Testis (tissue), 2 donors: ENCODE measurements at regions not wholly inside any gene's neighbourhood (a gene's known extent, or its start where the extent isn't known, plus 50 kb on each side); places are given as distances from the start of the nearest gene placed in this dataset.

Source experiments
- DNase-seq: peaks from one replicate; pipeline ENCODE4 v3.0.0-alpha.2; 2019
- H3K27ac ChIP-seq, 2 donors: fragments of 200-600 bp; sonication (generic); one replicate each; pipeline ENCODE4 v1.5.1; 2019
- H3K27me3 ChIP-seq: fragments of 200-600 bp; sonication (generic); one replicate; pipeline ENCODE4 v1.5.1; 2019
- H3K36me3 ChIP-seq: fragments of 200-600 bp; sonication (generic); one replicate; pipeline ENCODE4 v1.5.1; 2017; ENCODE audit warnings: low read depth; ENCODE audit errors: missing control alignments
- H3K4me1 ChIP-seq: fragments of 200-600 bp; sonication (generic); one replicate; pipeline ENCODE4 v1.5.1; 2019
- H3K4me3 ChIP-seq, 2 donors: fragments of 200-600 bp; sonication (generic); one replicate each; pipeline ENCODE4 v1.5.1; 2017 to 2019
- H3K9me3 ChIP-seq: fragments of 200-600 bp; sonication (generic); one replicate; pipeline ENCODE4 v1.5.1; 2017
- CTCF ChIP-seq, 3 experiments: fragments of 450-650 bp in 2 of 3; fragments of 200-600 bp in 1 of 3; sonication (generic) in 1 of 3; IDR thresholded peaks; one replicate each; pipeline ENCODE4 v1.5.1; 2016 to 2019; ENCODE audit warnings: antibody characterized with exemption in 3 of 3, mild to moderate bottlenecking in 2 of 3, moderate library complexity in 1 of 3
- POLR2A ChIP-seq: fragments of 450-650 bp; IDR thresholded peaks from one replicate; pipeline ENCODE4 v1.6.1; 2017; ENCODE audit warnings: antibody characterized with exemption, mild to moderate bottlenecking, moderate library complexity
- WGBS, 2 donors: methylation state at CpG; one replicate each; pipeline ENCODE4 v1.1.5; 2018; 5-methylcytosine and 5-hydroxymethylcytosine counted together
- intact Hi-C: fragments of 100-400 bp; cut with DNase I; formaldehyde crosslinking; loops from one replicate; pipeline ENCODE4 v1.15.1; 2023; ENCODE audit warnings: low total_unique reads

- Histone ChIP-seq H3K36me3 (no peaks in the 10 kb centered on the region), H3K4me1 (no peaks in the 10 kb centered on the region), H3K9me3 (no peaks in the 10 kb centered on the region), H3K27me3 (no peaks in the 10 kb centered on the region), H3K27ac (no peak overlapping the region), H3K4me3 (no peak overlapping the region)
- no peak for DNase-seq
- TF ChIP-seq POLR2A: no peak
- TF ChIP-seq CTCF (IDR thresholded peaks at IDR 0.05): no peak
- intact Hi-C loops: no loop called here
- 92 to 93% methylated on average over 3 of the region's 3 CpGs for WGBS, 2 donors
Measured at GRCh38 chrY:19059733-19060132, 286.2 kb upstream of the HSFY2 start.

GRCh38 chrY:19058831-19059370 is 285.4 kb upstream of the HSFY2 start:
- Histone ChIP-seq H3K27ac (no peak overlapping the region), H3K4me1 (no peaks in the 10 kb centered on the region), H3K9me3 (no peaks in the 10 kb centered on the region), H3K27me3 (no peaks in the 10 kb centered on the region), H3K4me3 (no peak overlapping the region), H3K36me3 (no peaks in the 10 kb centered on the region)
- WGBS, 2 donors: 56 to 60% methylated on average over 4 of the region's 4 CpGs
- intact Hi-C loops: no loop called here
- DNase-seq: no peak
- TF ChIP-seq POLR2A: no peak
- TF ChIP-seq CTCF (IDR thresholded peaks at IDR 0.05): no peak

- Histone ChIP-seq H3K27ac (no peak overlapping the region), H3K4me1 (no peaks in the 10 kb centered on the region), H3K27me3 (no peaks in the 10 kb centered on the region), H3K9me3 (no peaks in the 10 kb centered on the region), H3K36me3 (no peaks in the 10 kb centered on the region), H3K4me3 (no peak overlapping the region)
- intact Hi-C loops: no loop called here
- 93% methylated on average over 1 of the region's 1 CpG; no CpG with 5 or more reads in 1 of the 2 donors for WGBS, 2 donors
- TF ChIP-seq POLR2A: no peak
- TF ChIP-seq CTCF (IDR thresholded peaks at IDR 0.05): no peak
- no peak for DNase-seq
Measured at GRCh38 chrY:19056138-19056469, 282.6 kb upstream of the HSFY2 start.

GRCh38 chrY:19055232-19056137 is 281.9 kb upstream of the HSFY2 start:
- intact Hi-C loops: no loop called here

More at GRCh38 chrY:19055232-19056137, 281.9 kb upstream of the HSFY2 start:
- WGBS, 2 donors: 66 to 89% methylated on average over 5 of the region's 5 CpGs
- Histone ChIP-seq H3K27ac (no peak overlapping the region), H3K4me3 (no peak overlapping the region), H3K36me3 (no peaks in the 10 kb centered on the region), H3K27me3 (no peaks in the 10 kb centered on the region), H3K9me3 (no peaks in the 10 kb centered on the region), H3K4me1 (no peaks in the 10 kb centered on the region)
- no peak for DNase-seq
- TF ChIP-seq CTCF (IDR thresholded peaks at IDR 0.05) (no peak), POLR2A (no peak)
